Kidney capillary endothelial cell (primary cell): ENCODE measurements at regions not wholly inside any gene's neighbourhood (a gene's known extent, or its start where the extent isn't known, plus 50 kb on each side); places are given as distances from the start of the nearest gene placed in this dataset.
"Not testable (repeated sequence)": the region's sequence is repeated elsewhere in the genome, so short reads cannot be mapped to it uniquely, and the experiment has no call there.

Source experiments
- DNase-seq: peaks from one replicate; pipeline ENCODE4 v3.0.0-alpha.2; 2018; ENCODE audit warnings: low spot score

DNA sequence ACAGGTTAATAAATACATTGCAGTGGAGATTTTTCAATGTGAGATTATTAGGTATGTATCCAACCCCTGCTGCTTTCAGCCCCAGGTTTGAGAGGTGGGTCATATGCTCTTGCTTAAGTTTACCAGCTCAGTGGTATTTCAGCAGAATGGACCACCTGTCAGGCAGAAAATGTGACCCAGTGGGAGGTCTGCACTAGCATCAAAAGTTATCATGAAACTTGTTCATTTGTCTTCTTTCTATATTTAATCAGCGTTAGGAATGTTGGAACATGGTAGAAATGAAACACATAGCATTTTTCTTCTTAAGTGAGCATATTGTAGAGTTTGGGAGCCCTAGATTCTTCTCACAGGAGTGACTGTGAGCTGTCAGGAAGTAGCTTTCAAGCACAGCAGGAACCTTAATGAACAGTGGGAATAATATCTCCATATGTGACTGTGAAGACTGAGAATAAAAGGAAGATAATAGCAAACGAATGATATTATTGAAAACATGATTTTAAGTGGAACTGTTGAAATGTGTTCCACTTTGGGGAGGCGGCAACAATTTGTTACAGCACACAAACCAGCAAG, 596.9 kb upstream of the CDH6 start:
- no peak for DNase-seq

DNA sequence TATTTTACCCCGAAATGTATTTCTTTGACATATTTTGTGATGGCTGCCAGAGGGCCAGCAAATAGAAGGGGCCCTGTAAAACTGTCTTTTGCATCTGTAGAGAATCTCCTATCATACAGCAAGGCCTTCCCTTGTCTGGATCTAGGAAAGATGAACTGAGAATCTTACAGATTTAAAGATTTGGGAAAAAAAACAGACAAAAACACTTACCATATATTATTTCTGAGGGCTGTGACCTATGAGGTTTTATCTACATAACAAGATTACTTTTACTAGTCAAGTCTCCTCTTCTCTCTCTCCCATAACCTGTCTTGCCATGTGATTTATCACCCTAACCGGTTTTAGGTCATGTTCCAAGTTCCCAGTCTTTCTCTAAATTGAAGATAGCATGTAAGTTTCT, 599.2 kb upstream of the CDH6 start:
- no peak for DNase-seq

DNA sequence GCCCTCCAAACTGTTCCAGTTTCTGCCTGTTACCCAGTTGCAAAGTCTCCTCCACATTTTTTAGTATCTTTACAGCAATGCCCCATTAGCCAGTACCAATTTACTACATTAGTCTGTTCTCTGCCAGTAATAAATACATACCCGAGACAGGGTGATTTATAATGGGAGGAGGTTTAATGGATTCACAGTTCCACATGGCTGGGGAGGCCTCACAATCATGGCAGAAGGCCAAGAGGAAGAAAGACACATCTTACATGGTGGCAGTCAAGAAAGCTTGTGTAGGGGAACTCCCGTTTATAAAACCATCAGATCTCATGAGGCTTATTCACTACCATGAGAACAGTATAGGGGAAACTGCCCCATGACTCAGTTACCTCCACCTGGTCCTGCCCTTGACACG, 600.7 kb upstream of the CDH6 start:
- DNase-seq, result no peak

DNA sequence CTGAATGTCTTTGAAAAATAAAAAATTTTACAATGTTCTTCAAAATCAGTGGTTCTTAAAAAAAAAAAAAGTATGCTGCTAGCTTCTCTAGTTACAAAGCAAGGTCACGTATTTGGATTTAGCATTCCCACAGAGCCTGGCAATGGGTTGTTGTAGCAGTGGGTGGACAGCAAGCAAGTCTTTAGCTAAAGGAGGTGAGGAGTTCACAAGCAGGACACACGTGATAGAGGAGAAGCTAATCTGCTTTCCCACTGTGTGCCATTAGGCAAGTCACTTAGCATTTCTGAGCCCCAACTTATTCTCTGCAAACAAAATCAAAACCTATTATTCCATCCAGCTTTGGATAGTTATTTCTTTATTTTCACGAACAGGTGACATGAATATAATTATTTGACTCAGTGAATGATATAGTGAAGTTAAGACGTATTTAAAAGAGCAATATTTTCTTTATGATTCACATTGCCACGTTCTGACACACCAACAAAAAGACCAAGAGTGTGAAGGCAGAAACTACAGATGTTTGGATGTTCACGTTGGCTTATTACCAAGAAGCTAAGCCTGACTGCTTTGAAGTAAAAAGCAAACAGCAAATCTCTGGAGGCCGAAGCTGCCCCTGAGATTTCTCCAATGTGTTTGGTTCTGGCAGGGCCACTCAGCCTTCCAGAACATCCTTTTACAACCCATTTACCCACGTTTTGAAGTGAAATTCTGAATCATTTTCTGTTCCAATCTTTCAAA, 612.1 kb upstream of the CDH6 start:
- no peak for DNase-seq

DNA sequence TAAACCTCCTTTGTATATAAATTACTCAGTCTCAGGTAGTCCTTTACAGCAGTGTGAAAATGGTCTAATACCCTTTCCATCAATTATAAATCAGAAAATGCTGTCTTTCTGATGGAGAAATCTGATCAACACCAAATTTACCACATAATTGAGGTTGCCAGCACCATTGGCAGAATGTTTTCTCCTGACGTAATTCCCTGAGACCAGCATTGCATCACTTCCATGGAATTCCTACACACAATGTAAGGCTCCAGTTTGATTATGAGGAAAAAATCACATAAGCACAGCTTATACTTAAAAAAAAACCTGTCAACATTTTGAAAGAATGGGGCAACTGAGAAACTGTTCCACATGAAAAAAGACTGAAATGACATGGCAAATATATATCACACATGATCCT, 618.7 kb upstream of the CDH6 start:
- DNase-seq, result no peak

DNA sequence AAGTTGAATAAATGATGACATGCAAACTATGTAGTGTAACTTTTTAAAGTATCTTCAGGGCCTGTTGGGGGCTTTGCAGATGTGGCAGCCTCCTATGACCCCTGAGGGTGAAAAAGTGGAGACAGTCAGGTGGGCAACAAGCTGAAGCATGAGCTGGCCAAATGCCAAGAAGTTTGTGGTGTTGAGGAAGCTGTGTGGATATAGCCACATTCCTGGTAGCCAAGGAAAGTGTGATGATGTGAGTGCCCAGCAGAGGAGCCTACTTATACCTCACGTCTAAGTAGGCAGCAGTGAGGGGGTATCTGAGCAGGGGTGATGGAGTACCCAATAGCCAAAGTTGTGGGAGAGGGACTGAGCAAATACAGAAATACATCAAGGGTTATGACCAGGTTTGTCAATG, 621.2 kb upstream of the CDH6 start:
- DNase-seq, result no peak

DNA sequence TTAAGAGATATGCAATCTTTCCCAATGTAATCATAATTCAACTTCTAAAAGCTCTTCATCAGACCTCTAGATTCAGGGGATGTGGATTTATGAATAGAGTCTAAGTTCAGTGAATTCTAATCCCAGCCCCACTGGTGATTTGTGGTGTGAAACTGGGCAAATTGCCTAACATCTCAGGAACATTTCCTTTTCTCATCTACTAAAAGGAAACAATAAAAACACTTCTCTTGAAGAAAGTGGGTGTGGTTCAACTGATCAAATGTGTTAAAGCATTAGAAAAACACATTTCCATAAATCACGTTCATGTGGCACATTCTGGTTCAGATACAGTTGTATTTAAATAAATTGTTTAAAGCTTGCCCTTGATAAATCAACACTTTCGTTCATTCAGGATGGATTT, 631.7 kb upstream of the CDH6 start:
- no peak for DNase-seq

DNA sequence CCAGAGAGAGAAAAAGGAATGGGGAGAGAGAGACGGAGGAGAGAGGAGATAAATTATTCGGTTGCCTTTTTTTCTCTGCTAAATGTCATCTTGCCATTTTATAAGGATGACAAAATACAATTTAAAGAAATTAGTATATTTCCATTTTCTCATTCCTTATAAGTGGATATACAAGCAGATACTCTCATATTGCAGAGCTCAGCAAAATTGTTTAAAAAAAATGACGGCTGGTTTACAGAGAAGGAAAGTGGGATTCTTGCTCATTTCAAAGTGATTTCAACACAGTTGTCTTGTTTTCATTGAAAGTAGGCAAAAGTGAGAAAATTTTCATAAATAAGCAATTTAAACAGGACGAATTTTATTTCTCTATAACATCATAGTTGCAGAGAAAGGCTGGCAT, 641.9 kb upstream of the CDH6 start:
- DNase-seq, result no peak

DNA sequence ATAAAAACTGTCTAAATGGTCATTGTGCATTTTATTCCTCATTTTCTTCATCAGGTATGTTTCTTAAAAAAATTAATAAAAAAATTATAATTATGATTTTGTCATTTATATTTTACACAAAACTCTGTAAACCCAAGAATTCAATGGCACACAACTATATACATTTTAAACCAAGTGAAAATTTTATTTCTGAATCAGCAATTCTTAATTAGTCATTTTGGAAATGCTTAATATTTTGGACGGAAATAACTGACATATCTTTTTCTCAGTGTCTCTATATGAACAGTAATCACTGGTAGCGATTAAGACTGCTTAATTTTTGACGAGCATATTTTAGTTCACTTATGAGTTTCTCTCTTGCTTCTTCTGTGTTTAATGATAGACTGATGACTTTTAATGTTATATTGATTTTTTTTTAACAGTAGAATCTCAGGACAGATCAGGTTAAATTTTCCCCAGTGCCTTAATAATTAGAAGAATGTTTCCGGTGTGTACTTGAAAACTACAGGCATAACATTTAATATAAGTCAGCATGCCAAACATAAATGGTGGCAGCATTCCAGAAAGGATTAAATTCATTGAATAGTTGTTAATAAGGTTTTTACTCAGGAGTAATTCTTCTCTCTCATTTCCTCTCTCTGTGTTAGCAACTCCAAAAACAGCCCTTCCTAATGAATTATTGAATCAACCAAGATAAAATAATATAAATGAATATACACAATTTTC, 644.7 kb upstream of the CDH6 start:
- DNase-seq, result no peak

DNA sequence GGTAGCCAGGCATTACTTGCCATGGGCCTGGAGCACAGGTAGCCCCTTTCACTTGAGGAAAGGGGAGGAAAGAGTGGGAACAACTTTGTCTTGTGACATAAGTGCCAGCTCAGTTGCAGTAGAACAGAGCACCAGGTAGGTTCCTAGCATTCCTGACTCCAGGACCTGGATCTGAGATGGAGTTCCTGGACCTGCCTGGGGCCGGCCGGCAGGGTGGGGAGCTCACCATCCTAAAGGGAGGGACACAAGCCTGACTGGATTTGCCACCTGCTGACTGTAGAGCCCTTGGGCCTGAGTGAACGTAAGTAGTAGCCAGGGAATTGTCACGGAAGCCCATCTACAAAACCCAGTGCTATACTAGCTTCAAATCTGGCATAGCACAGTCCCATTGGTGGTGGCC, 653.3 kb upstream of the CDH6 start:
- DNase-seq, result no peak

DNA sequence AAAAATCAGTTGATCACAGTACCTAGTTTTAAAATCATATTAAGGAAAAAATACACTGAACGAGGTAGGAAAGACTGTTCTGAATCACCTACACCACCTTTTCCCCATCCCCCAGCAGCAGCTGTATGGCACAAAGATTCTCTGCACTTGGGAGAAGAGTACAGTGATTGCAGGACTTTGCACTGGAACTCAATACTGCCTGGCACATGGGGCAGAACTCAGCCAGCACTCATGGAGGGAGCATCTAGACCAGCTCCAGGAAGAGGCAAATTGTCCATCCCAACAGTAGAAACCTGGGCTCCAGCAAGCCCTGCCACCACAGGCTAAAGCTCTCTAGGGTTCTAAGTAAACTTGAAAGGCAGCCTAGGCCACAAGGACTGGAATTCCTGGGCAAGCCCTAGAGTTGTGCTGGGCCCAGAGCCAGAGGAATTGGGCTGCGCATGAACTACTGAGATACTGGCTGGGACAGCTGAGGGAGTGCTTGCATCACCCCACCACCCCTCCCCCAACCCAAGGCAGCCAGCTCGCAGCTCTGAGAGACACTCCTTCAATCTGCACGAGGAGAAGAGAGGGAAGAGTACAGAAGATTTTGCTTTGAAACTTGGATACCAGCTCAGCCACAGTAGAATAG, 654.4 kb upstream of the CDH6 start:
- DNase-seq, result no peak

DNA sequence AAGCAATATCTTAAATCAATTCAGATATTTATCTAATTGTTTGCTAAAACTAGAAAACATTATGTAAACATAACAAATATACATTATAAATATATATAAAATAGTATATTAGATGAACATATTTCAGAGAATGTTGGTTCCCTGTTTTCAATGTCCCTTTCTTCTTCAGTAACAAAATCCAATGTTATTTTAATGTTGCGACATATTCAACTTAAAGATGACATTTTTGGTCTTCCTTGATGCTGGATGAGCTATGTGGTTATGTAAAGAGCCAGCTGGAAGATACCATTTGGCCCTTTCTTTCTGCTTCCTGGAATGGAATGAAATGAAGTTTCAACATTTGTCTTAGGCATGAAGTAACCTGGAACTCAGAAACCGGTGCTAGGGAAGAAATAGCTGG, 668.1 kb upstream of the CDH6 start:
- no peak for DNase-seq

DNA sequence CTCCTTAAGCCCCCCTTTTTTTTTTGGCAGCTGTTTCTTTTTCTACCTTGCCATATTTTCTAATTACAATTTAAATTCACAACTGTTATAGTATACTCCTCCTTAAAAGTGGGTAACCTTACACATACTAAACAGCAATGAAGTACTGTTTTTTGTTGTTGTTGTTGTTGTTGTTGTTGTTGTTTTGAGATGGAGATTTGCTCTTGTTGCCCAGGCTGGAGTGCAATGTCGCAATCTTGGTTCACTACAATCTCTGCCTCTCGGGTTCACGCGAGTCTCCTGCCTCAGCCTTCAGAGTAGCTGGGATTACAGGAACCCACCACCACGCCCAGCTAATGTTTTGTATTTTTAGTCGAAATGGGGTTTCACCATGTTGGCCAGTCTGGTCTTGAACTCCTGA, 669.1 kb upstream of the CDH6 start:
- DNase-seq, result no peak

DNA sequence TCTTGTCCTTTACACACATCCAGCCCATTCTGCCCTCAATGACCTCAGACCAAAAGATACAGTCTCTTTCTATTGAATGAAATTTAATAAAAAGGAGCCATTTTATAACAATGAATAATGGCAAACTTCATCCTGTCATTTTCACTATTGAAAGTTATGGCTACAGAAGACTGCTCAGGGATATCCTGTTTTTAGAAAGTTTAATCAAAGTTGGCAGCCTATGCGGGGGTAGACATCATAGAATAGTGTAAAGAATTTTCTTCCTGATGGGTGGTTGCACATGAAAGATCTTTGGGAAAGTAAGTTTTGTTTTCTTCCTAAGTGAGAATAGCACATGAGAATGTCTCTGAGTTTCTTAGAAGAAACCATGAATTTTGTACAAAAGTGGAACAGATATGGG, 670.4 kb upstream of the CDH6 start:
- no peak for DNase-seq

DNA sequence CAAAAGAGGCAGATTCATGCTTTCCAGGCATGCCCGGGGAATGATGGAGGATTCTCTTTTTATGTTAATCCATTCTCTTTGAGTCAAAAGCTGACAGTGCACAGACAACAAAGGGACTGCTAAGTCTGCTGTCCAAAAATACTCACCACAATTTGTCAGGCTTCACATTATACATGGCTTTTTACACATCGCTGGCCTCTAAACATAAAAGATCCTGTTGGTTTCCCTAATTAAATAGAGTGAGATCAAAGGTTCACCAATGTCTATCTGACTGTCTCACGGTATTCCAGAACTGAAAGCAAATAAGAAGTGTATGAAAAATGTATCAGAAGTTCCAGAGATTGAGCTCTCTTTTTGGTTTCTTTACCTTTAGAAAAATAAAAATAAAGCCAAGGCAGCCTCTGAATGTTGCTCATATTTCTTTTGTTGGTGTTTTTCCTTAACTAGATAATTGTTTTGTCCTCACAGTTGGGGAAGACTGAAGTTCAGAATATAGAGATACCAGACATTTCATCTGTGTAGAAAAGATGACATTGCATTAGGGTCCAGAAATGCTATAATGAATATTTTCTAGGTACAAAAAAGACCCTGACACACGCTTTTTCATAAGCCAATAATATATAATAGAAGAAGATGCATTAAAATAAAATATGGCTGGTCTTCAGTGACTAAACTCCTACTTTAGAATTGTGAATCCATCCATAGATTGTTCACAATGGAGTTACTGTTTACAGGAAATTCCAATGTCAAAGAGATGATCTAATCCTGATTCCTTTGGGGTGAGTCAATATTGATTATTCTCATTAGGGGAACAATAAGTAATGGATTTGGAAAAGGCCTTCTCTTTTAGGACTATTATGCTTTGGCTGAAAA, 688.2 kb upstream of the CDH6 start:
- DNase-seq, result peak; percentile 73

DNA sequence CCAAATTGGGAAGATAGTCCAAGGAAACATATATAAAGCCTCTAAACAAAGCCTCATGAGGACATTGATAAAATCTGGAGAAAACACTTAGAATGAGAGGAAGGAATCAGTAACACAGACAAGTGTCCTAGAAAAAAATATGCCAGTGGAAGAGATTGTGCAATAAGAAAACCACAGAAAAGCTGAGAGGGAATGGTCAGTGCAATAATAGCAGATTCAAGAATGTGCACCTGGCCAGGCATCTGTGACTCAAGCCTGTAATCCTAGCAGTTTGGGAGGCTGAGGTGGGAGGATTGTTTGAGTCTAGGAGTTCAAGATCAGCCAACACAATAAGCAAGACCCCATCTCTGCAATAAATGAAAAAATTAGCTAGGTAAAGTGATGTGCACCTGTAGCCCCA, 691.2 kb upstream of the CDH6 start:
- DNase-seq, result no peak

DNA sequence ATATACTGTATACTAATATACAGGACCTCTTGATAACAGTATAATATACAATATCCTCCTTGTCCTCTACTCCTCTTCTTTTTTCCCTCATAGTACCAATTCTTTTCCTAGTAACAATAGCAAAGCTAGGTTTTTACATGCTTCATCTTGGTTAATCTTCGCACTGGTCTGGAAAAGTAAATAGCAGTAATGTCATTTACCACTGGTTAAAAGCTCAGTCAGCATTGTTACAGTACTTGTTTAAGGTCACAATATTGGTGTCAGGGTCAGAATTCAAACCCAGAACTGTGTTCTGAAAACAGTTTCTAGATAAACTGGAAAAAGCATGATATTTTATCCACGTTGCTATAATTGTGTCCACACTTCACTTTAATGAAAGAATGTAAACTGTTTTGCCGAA, 692.4 kb upstream of the CDH6 start:
- no peak for DNase-seq

DNA sequence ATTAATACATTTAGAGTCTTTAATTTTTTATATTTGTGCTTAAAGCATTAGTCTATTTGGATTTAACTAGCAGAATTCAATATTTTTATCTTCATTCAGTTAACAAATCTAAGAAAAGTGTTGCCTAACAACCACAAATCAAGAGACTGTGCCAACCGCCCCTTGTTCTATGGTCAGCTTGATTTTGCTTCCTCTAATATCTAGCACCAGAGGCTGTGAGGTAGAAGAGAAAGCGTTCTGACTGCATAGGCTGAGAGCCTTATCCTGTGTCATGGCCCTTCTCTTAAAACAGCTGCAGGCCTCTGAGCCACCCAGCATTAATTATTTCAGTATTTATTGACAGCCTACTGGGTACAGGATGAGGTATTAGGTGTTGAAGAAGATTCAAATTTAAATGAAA, 693.0 kb upstream of the CDH6 start:
- DNase-seq, result no peak

DNA sequence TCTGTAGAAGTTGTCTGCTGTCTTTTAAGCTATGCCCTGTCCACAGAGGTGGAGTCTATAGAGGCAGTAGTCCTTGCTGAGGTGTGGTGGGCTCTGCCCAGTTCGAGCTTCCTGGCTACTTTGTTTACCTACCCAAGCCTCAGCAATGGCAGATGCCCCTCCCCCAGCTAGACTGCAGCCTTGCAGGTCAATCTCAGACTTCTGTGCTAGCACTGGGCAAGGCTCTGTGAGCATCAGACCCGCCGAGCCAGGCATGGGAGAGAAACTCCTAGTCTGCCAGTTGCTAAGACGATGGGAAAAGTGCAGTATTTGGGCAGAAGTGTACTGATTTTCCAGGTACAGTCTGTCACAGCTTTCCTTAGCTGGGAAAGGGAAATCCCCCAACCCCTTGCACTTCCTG, 694.1 kb upstream of the CDH6 start:
- DNase-seq, result no peak

DNA sequence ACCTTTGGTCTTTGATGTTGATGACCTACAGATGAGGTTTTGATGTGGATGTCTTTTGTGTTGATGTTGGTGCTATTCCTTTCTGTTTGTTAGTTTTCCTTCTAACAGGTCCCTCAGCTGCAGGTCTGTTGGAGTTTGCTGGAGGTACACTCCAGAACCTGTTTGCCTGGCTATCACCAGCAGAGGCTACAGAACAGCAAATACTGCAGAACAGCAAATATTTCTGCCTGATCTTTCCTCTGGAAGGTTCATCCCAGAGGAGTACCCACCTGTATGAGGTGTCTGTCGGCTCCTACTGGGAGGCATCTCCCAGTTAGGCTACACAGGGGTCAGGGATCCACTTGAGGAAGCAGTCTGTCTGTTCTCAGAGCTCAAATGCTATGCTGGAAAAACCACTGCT, 694.5 kb upstream of the CDH6 start:
- DNase-seq, result no peak

DNA sequence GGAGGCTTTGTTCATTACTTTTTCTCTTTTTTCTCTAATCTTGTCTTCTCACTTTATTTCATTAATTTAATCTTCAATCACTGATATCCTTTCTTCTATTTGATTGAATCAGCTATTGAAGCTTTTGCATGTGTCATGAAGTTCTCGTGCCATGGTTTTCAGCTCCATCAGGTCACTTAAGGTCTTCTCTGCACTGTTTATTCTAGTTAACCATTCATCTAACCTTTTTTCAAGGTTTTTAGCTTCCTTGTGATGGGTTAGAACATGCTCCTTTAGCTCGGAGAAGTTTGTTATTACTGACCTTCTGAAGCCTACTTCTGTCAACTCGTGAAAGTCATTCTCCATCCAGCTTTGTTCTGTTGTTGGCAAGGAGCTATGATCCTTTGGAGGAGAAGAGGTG, 695.0 kb upstream of the CDH6 start:
- not testable (repeated sequence) for DNase-seq

DNA sequence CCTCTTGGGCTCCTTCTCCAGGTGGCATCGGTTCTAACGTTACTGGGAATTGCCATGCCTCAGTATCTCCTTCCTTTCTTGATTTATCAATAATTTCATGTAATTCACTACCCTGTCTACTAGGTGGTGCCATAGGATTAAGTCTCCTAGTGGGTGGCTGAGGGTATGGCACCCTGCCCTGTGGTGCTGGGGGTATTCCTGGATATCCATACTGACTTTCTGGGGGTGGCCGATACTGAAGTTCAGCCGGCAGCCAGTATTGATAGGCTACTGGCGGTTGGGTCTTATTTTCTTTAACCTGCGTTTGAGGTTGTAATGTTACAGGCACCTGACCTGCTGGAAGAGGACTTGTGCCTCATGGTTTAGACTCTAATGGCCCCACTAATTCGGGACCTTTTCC, 699.4 kb upstream of the CDH6 start:
- not testable (repeated sequence) for DNase-seq
